ENCODE measurements at regions not wholly inside any gene's neighbourhood (a gene's known extent, or its start where the extent isn't known, plus 50 kb on each side); places are given as distances from the start of the nearest gene placed in this dataset.

DNA sequence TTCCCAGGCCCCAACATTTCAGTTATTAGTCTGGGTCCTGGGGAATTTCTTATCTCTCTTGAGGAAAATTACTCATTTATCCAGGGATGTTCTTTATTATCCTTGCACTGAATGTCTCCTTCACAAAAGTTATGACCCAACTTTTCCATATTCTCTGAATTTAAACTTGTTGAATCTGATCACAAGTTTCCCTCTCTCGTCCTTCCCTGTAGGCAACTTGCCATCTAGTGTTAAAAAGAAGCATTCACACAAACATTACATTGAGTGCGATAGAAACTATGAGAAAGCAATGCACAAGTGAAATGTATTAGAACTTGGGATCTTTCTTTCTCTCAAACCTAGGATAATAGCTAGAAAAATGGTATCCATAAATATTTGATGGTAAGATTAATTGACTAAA lies 608.4 kb downstream of the FSCB start:
- H3K4me3 ChIP-seq (IDR thresholded peaks at IDR 0.05; ENCODE audit: insufficient read depth, low read depth, low read length), result no peak overlapping the region
- H3K4me2 ChIP-seq, result no peak overlapping the region
- H3K36me3 ChIP-seq (ENCODE audit: insufficient read depth), result no peaks in the 10 kb centered on the region
- peaks cover 6% of the 10 kb centered on the region for H3K4me1 ChIP-seq (ENCODE audit: low read depth, poor library complexity, severe bottlenecking)
- no peaks in the 10 kb centered on the region for H3K79me2 ChIP-seq (ENCODE audit: insufficient read depth, low read depth)
- no peak overlapping the region for H3K27ac ChIP-seq
- H4K20me1 ChIP-seq (ENCODE audit: insufficient read depth), result no peaks in the 10 kb centered on the region
- TF ChIP-seq CTCF (conservative IDR thresholded peaks at IDR 0.05; ENCODE audit: low read depth, low read length), result no peak
- H3K9ac ChIP-seq, result no peak overlapping the region
- no peaks in the 10 kb centered on the region for H3K27me3 ChIP-seq (ENCODE audit: insufficient read depth, low read depth)
- no peak overlapping the region for H2AFZ ChIP-seq (ENCODE audit: low read depth)

DNA sequence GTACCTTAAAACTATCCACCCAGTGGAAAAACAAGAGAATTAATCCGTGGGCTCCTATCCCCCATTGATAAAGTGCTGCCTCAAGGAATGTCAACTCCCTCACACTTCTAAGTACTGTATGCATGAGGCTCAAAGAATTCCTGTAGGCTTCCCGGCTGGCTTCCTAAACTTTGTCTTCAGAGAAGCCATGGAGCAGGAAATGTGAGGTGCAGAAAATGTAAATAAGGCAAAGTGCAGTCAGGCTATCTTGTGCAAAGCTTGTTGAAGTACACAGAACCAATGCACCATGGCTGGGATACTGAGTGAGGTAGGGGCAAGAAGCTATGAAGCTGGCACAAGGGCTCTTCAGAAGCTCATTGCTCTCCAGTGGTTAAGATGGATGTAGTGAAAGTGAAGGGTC lies 611.0 kb downstream of the FSCB start:
- Histone ChIP-seq H3K4me3 (IDR thresholded peaks at IDR 0.05; ENCODE audit: insufficient read depth, low read depth, low read length) (no peak overlapping the region), H3K27me3 (ENCODE audit: insufficient read depth, low read depth) (no peaks in the 10 kb centered on the region), H2AFZ (ENCODE audit: low read depth) (no peak overlapping the region), H3K27ac (no peak overlapping the region), H3K4me2 (no peak overlapping the region), H3K36me3 (ENCODE audit: insufficient read depth) (no peaks in the 10 kb centered on the region), H3K4me1 (ENCODE audit: low read depth, poor library complexity, severe bottlenecking) (peaks cover 6% of the 10 kb centered on the region), H3K9ac (no peak overlapping the region), H3K79me2 (ENCODE audit: insufficient read depth, low read depth) (no peaks in the 10 kb centered on the region), H4K20me1 (ENCODE audit: insufficient read depth) (no peaks in the 10 kb centered on the region)
- no peak for TF ChIP-seq CTCF (conservative IDR thresholded peaks at IDR 0.05; ENCODE audit: low read depth, low read length)

- Histone ChIP-seq H3K27ac (no peak overlapping the region), H3K27me3 (ENCODE audit: insufficient read depth, low read depth) (no peaks in the 10 kb centered on the region), H3K9ac (no peak overlapping the region), H3K4me1 (ENCODE audit: low read depth, poor library complexity, severe bottlenecking) (no peaks in the 10 kb centered on the region), H3K79me2 (ENCODE audit: insufficient read depth, low read depth) (no peaks in the 10 kb centered on the region), H2AFZ (ENCODE audit: low read depth) (no peak overlapping the region), H4K20me1 (ENCODE audit: insufficient read depth) (no peaks in the 10 kb centered on the region), H3K36me3 (ENCODE audit: insufficient read depth) (no peaks in the 10 kb centered on the region), H3K4me3 (IDR thresholded peaks at IDR 0.05; ENCODE audit: insufficient read depth, low read depth, low read length) (no peak overlapping the region), H3K4me2 (no peak overlapping the region)
- peak; percentile 71 for TF ChIP-seq CTCF (conservative IDR thresholded peaks at IDR 0.05; ENCODE audit: low read depth, low read length)
These were observed 612.5 kb downstream of the FSCB start for GRCh38 chr14:43894534-43894933.

GRCh38 chr14:43887523-43887922 lies 619.6 kb downstream of the FSCB start:
- Histone ChIP-seq H3K27ac (no peak overlapping the region), H2AFZ (ENCODE audit: low read depth) (no peak overlapping the region), H3K9ac (no peak overlapping the region), H3K27me3 (ENCODE audit: insufficient read depth, low read depth) (no peaks in the 10 kb centered on the region), H4K20me1 (ENCODE audit: insufficient read depth) (no peaks in the 10 kb centered on the region), H3K36me3 (ENCODE audit: insufficient read depth) (no peaks in the 10 kb centered on the region), H3K79me2 (ENCODE audit: insufficient read depth, low read depth) (no peaks in the 10 kb centered on the region), H3K4me1 (ENCODE audit: low read depth, poor library complexity, severe bottlenecking) (no peaks in the 10 kb centered on the region), H3K4me2 (no peak overlapping the region), H3K4me3 (IDR thresholded peaks at IDR 0.05; ENCODE audit: insufficient read depth, low read depth, low read length) (no peak overlapping the region)
- TF ChIP-seq CTCF (conservative IDR thresholded peaks at IDR 0.05; ENCODE audit: low read depth, low read length), result no peak

Measured in KMS-11 (cell line).